ENCODE measurements at regions not wholly inside any gene's neighbourhood (a gene's known extent, or its start where the extent isn't known, plus 50 kb on each side); places are given as distances from the start of the nearest gene placed in this dataset.

GRCh38 chr13:99692854-99693253 lies 191.6 kb downstream of the TM9SF2 start:
- no peak for TF ChIP-seq CTCF (IDR thresholded peaks at IDR 0.05)

DNA sequence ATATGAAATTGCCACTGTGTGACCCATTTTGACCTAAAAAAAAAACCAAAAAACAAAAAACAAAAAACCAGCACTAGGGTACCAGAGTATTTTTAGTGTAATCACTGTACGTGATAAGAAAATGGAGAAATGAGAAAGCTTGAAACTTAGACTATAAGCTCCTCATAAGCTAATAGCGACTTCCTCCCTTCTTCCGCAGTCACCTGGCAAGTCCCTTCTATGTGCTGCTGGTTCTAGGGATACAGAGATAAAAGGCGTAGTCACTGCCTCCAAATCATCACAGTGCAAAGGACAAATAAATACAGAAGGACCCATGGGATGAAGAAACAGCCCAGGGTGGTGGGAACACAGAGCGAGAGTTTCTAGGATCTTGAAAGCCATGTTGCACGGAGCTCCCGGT lies 190.3 kb downstream of the TM9SF2 start:
- TF ChIP-seq CTCF (IDR thresholded peaks at IDR 0.05) = no peak

DNA sequence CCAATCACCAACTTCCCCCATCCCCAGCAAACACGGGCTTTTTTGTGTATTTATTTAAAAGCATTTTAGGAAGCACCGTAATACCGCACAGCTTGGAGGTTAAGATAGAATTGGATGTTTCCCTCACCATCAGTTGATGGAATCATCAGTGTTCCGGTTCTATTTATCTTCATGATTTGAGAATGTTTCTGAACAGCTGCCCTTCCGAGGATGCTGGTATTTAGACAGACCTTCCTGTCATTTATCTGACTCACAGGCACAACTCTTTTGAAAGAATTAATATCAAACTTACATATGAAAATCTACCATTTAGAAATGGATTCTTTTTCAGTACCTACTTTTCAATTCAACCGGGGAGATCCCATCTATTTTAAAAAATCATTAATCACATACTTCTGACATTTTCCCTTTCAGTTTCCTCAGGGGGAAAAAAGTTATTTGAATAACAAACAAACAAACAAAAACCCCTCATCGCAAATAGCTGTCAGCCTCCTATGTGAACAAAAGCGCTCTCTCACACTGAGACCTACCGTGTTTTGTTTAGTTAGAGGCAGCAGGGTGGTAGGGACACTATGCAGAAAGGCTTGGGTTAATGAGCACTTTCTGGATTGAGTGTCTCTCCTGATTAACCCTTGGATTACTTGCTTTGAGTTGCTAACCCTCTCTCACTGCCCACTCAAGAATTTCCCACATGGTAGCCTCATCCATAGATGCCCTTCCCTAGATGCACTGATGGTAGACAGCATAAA lies 189.3 kb downstream of the TM9SF2 start:
- no peak for TF ChIP-seq CTCF (IDR thresholded peaks at IDR 0.05)

DNA sequence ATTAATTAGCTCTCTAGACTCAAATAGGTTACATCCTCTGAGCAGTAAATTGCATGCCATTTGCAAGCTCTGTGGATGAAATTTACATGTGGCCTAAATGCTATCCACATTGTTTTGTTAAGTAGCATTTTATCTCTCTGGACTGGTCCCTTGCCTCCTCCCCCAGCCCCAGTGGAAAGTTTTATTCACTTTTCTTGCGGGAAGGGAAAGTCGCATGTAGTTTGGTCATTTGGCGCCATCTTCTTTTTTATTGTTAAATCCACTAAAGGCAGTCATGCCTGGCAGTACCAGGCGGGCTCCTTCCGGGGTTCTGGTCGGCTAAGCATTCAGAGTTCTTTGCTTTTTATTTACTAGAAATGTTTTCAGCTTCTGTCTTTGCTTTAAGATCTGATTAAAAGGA lies 188.7 kb downstream of the TM9SF2 start:
- TF ChIP-seq CTCF (IDR thresholded peaks at IDR 0.05) = no peak

- TF ChIP-seq CTCF (IDR thresholded peaks at IDR 0.05) = no peak
Measured at GRCh38 chr13:99688776-99689175, 187.5 kb downstream of the TM9SF2 start.

DNA sequence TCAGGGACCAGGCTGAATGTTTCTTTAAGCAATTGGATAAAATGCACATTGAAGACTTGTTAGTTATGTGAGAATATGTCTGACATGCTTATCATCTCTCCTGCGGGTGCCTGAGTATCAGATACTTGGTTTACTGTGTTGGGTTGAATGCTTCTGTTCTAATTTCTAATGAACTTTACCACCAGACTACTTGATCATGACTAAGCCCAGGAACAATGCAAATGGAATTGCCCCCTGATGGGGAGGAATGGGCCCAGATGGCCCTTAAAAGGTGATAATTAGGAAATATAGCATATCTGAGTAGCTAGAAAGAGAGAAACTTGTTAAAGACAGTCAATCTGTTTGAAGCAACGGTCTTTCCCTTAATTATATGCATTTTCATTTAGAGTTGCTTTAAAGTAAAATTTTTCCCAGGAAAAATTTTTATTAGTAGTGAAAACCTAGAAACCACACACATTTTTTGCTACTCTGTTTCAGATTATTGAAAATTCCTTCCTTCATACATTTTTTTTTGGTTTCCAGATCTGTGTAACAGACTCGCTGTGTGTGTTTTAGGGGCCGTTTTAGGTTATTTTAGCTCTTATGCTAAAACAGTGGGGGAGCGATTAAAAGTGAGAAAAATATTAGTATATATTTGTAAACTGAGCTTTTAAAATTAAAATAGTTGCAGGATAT lies 186.6 kb downstream of the TM9SF2 start:
- TF ChIP-seq CTCF (IDR thresholded peaks at IDR 0.05) = no peak

DNA sequence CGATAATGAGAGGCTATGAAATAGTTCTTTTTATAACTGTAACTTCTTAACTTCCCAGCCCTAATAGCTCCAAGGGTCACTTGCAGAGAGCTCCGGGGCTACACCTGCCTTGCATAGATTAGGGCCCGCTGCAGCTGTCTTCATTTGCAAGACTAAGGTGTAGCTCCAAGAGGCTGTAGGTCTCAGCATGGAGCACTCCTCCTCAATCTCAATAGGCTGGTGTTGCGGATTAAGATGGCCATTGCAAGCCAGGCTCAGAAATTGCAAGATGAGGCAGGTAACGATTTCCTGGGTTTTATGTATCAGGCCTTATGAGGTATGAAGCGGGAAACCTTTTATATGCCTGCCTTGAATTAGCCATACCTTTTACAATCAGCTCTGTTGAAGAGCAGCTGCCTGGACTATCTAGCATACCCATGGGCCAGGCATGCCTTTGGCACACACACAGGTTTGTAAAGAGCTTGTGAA lies 185.7 kb downstream of the TM9SF2 start:
- TF ChIP-seq CTCF (IDR thresholded peaks at IDR 0.05) = no peak
